Muscle layer of duodenum (tissue), 2 donors: ENCODE measurements at regions not wholly inside any gene's neighbourhood (a gene's known extent, or its start where the extent isn't known, plus 50 kb on each side); places are given as distances from the start of the nearest gene placed in this dataset.

ENCODE experiments used
- H3K27ac ChIP-seq: one replicate; pipeline ENCODE4 v1.7.0; 2013; ENCODE audit warnings: mild to moderate bottlenecking, low read length
- H3K27me3 ChIP-seq: one replicate; pipeline ENCODE4 v1.7.0; 2013; ENCODE audit warnings: low read depth, mild to moderate bottlenecking, control low read depth, low read length
- H3K36me3 ChIP-seq, 2 donors: one replicate each; pipeline ENCODE4 v1.7.0; 2013; ENCODE audit warnings: low read length in 2 of 2, control low read depth in 1 of 2, mild to moderate bottlenecking in 1 of 2; ENCODE audit not compliant: insufficient read depth in 2 of 2, control insufficient read depth in 1 of 2
- H3K4me1 ChIP-seq, 2 donors: one replicate each; pipeline ENCODE4 v1.7.0; 2013; ENCODE audit warnings: low read length in 2 of 2, mild to moderate bottlenecking in 2 of 2, control low read depth in 1 of 2, moderate library complexity in 1 of 2; ENCODE audit not compliant: insufficient read depth in 2 of 2, control insufficient read depth in 1 of 2
- H3K4me3 ChIP-seq, 2 donors: one replicate each; pipeline ENCODE4 v1.7.0; 2013; ENCODE audit warnings: low read length in 2 of 2, low read depth in 1 of 2, mild to moderate bottlenecking in 1 of 2
- H3K9me3 ChIP-seq, 2 donors: one replicate each; pipeline ENCODE4 v1.7.0; 2013; ENCODE audit warnings: low read length in 2 of 2, control low read depth in 1 of 2, mild to moderate bottlenecking in 1 of 2; ENCODE audit not compliant: control insufficient read depth in 1 of 2
- donor health status: healthy.

DNA sequence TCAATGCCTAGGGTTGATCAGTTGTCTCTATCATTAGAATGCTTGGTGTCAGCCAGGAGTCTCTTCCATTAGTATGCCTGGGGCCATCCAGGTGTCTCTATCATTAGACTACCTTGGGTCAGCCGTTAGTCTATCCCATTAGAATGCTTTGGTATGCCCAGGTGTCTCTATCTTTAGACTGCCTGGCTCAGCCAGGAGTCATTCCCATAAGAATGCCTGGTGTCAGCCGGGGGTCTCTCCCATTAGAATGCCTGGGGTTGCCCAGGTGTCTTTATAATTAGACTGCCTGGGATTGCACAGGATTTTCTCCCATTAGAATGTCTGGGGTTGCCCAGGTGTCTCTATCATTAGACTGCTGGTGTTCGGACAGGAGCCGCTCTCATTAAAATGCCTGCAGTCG is 1442.9 kb downstream of the UQCRFS1 start:
- Histone ChIP-seq H3K36me3 (peaks cover 0 to 15% of the 10 kb centered on the region in 2 donors), H3K9me3 (peaks cover 7 to 22% of the 10 kb centered on the region in 2 donors), H3K27me3 (no peaks in the 10 kb centered on the region), H3K4me1 (no peaks in the 10 kb centered on the region), H3K27ac (no peak overlapping the region), H3K4me3 (no peak overlapping the region)

GRCh38 chr19:27767234-27767633 is 1445.7 kb downstream of the UQCRFS1 start:
- Histone ChIP-seq H3K27me3 (no peaks in the 10 kb centered on the region), H3K36me3 (no peaks in the 10 kb centered on the region), H3K4me3 (no peak overlapping the region), H3K27ac (no peak overlapping the region), H3K9me3 (peaks cover 4 to 28% of the 10 kb centered on the region in 2 donors), H3K4me1 (no peaks in the 10 kb centered on the region)

DNA sequence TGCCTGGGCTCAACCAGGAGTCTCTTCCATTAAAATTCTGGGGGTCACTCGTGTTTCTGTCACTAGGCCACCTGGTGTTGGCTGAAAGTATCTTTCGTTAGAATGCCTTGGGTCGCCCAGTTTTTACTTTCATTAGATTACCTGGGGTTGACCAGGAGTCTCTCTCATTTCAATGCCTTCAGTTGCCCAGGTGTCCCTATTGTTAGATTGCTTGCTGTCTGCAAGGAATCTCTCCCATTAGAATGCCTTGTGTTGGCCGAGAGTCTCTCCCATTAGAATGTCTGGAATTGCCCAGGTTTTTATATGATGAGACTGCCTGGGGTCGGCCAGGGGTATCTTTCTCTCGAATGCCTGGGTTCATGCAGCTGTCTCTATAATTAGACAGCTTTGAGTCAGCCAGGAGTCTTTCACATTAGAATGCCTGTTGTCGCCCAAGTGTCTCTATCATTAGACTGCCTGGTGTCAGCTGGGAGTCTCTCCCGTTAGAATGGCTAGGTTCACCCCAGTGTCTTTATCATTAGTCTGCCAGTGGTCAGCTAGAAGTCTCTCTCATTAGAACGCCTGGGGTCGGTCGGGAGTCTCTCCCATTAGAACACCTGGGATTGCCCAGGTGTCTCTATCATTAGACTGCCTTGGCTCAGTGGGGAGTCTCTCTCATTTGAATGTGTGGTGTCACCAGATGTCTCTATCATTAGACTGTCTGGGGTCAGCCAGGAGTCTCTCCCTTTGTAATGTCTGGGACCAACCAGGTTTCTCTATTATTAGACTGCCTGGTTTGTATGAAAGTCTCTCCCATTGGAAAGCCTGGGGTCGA is 1446.8 kb downstream of the UQCRFS1 start:
- Histone ChIP-seq H3K4me1 (no peaks in the 10 kb centered on the region), H3K9me3 (peaks cover 4 to 28% of the 10 kb centered on the region in 2 donors), H3K27ac (no peak overlapping the region), H3K27me3 (no peaks in the 10 kb centered on the region), H3K4me3 (peak overlapping the region in 1 of 2 donors; percentile 12), H3K36me3 (no peaks in the 10 kb centered on the region)

DNA sequence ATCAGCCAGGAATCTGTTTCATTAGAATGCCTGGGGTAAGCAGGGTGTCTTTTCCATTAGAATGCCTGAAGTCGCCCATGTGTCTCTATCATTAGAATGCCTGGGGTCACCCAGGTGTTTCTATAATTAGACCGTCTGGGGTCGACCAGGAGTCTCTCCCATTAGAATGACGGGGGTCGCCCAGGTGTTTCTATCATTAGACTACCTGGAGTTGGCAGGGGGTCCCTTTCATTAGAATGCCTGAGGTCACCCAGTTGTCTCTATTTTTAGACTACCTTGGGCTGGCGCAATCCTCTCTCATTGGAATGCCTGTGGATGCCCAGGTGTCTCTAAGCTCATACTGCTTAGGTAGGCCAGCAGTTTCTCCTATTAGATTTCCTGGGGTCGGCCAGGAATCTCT is 1447.6 kb downstream of the UQCRFS1 start:
- Histone ChIP-seq H3K27me3 (no peaks in the 10 kb centered on the region), H3K27ac (no peak overlapping the region), H3K9me3 (peaks cover 4 to 30% of the 10 kb centered on the region in 2 donors), H3K4me1 (no peaks in the 10 kb centered on the region), H3K36me3 (no peaks in the 10 kb centered on the region), H3K4me3 (peak overlapping the region in 1 of 2 donors; percentile 12)

- Histone ChIP-seq H3K27ac (no peak overlapping the region), H3K4me1 (no peaks in the 10 kb centered on the region), H3K4me3 (no peak overlapping the region), H3K27me3 (no peaks in the 10 kb centered on the region), H3K36me3 (no peaks in the 10 kb centered on the region), H3K9me3 (peaks cover 4 to 33% of the 10 kb centered on the region in 2 donors)
Observed at GRCh38 chr19:27764186-27764804, 1448.7 kb downstream of the UQCRFS1 start.

GRCh38 chr19:27762933-27763332 is 1450.0 kb downstream of the UQCRFS1 start:
- Histone ChIP-seq H3K27ac (no peak overlapping the region), H3K36me3 (no peaks in the 10 kb centered on the region), H3K27me3 (no peaks in the 10 kb centered on the region), H3K9me3 (peaks cover 4 to 33% of the 10 kb centered on the region in 2 donors), H3K4me1 (no peaks in the 10 kb centered on the region), H3K4me3 (no peak overlapping the region)

- Histone ChIP-seq H3K4me3 (no peak overlapping the region), H3K36me3 (no peaks in the 10 kb centered on the region), H3K27ac (no peak overlapping the region), H3K9me3 (peaks cover 0 to 9% of the 10 kb centered on the region in 2 donors), H3K4me1 (no peaks in the 10 kb centered on the region), H3K27me3 (no peaks in the 10 kb centered on the region)
Observed at GRCh38 chr19:27759896-27760295, 1453.1 kb downstream of the UQCRFS1 start.

DNA sequence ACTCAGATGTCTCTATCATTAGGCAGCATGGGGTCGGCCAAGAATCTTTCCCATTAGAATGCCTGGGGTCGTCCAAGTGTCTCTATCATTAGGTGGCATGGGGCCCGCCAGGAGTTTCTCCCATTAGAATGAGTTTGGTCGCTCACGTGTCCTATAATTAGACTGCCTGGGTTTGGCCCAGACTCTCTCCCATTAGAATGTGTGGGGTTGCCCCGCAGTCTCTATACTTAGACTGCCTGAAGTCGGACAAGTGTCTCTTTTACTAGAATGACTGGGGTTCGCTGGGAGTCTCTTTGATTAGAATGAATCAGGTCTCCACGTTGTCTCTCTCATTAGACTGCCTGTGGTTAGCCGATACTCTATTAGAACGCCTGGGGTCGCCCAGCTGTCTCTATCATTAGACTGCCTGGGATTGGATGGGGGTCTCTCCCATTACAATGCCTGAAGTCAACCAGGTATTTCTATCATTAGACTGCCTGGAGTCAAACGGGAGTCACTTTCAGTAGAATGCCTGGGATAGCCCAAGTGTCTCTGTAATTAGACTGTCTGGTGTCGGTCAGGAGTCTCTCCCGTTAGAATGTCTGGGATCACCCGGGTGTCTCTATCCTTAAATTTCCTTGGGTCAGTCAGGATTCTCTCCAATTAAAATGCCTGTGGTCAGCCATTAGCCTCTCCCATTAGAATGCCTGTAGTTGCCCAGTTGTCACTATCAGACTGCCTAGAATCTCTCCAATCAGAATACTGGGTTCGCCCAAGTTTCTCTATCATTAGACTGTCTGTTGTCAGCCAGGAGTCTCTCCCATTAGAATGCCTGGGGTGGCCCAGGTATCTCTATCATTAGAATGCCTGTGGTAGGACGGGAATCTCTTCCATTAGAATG is 1454.1 kb downstream of the UQCRFS1 start:
- no peak overlapping the region for H3K27ac ChIP-seq
- H3K27me3 ChIP-seq: no peaks in the 10 kb centered on the region
- peaks cover 0 to 8% of the 10 kb centered on the region in 2 donors for H3K9me3 ChIP-seq
- H3K4me3 ChIP-seq: no peak overlapping the region
- no peaks in the 10 kb centered on the region for H3K36me3 ChIP-seq
- no peaks in the 10 kb centered on the region for H3K4me1 ChIP-seq

DNA sequence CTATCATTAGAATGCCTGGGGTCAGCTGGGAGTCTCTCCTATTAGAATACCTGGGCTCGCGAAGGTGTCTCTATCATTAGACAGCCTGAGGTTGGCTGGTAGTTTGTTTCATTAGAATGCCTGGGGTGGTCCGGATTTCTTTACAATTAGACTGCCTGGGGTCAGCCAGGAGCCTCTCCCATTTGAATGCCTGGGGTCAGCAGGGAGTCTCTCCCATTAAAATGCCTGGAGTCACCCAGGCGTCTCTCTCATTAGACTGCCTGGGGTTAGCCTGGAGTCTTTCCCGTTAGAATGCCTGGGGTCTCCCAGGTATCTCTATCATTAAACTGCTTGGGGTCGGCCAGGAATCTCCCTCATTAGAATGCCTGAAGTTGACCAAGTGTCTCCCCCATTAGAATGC is 1458.3 kb downstream of the UQCRFS1 start:
- no peaks in the 10 kb centered on the region for H3K4me1 ChIP-seq
- H3K36me3 ChIP-seq: no peaks in the 10 kb centered on the region
- no peaks in the 10 kb centered on the region for H3K27me3 ChIP-seq
- no peak overlapping the region for H3K4me3 ChIP-seq
- H3K27ac ChIP-seq: no peak overlapping the region
- no peaks in the 10 kb centered on the region for H3K9me3 ChIP-seq

GRCh38 chr19:27753622-27754021 is 1459.3 kb downstream of the UQCRFS1 start:
- Histone ChIP-seq H3K27me3 (no peaks in the 10 kb centered on the region), H3K4me3 (no peak overlapping the region), H3K4me1 (no peaks in the 10 kb centered on the region), H3K9me3 (no peaks in the 10 kb centered on the region), H3K27ac (no peak overlapping the region), H3K36me3 (no peaks in the 10 kb centered on the region)

DNA sequence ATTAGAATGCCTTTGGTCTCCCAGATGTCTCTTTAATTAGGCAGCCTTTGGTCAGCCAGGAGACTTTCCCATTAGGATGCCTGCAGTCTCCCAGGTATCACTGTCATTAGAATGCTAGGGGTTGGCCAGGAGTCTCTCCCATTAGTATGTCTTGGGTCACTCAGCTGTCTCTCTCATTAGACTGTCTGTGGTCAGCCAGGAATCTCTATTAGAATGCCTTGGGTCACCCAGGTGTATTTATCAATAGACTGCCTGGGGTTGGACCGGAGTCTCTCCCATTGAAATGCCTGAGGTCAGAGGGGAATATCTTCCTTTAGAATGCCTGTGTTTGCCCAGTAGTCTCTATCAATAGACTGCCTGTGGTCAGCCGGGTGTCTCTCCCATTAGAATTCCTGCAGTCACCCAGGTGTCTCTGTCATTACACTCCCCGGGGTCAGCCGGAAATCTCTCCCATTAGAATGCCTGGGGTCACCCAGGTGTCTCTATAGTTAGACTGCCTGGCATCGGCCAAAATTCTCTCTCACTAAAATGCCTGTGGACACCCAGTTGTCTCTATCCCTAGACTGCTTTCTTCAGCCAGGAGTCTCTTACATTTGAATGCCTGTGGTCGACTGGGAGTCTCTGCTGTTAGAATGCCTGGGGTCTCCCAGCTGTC is 1460.3 kb downstream of the UQCRFS1 start:
- H3K4me1 ChIP-seq: no peaks in the 10 kb centered on the region
- no peaks in the 10 kb centered on the region for H3K27me3 ChIP-seq
- H3K4me3 ChIP-seq: no peak overlapping the region
- H3K9me3 ChIP-seq: no peaks in the 10 kb centered on the region
- H3K27ac ChIP-seq: no peak overlapping the region
- H3K36me3 ChIP-seq: no peaks in the 10 kb centered on the region
